ENCODE measurements at regions not wholly inside any gene's neighbourhood (a gene's known extent, or its start where the extent isn't known, plus 50 kb on each side); places are given as distances from the start of the nearest gene placed in this dataset.

GRCh38 chr2:241990466-241990865 is 120.9 kb downstream of the RTP5 start:
- Histone ChIP-seq H3K4me1 (ENCODE audit: control insufficient read depth, insufficient read depth, low read length) (no peaks in the 10 kb centered on the region), H3K9me3 (ENCODE audit: control insufficient read depth, insufficient read depth, low read length) (peaks cover 3% of the 10 kb centered on the region), H3K9ac (ENCODE audit: low read depth, low read length) (no peak overlapping the region), H3K4me3 (ENCODE audit: low read depth, low read length) (no peak overlapping the region), H3K36me3 (ENCODE audit: control insufficient read depth, insufficient read depth, low read length) (no peaks in the 10 kb centered on the region), H3K27me3 (ENCODE audit: control insufficient read depth, insufficient read depth, low read length) (no peaks in the 10 kb centered on the region)

- no peak overlapping the region for H3K4me3 ChIP-seq (ENCODE audit: low read depth, low read length)
Measured at GRCh38 chr2:241991299-241991698, 121.8 kb downstream of the RTP5 start.

GRCh38 chr2:241992753-241993152 is 123.2 kb downstream of the RTP5 start:
- Histone ChIP-seq H3K9me3 (ENCODE audit: control insufficient read depth, insufficient read depth, low read length) (no peaks in the 10 kb centered on the region), H3K36me3 (ENCODE audit: control insufficient read depth, insufficient read depth, low read length) (no peaks in the 10 kb centered on the region), H3K9ac (ENCODE audit: low read depth, low read length) (no peak overlapping the region), H3K27me3 (ENCODE audit: control insufficient read depth, insufficient read depth, low read length) (no peaks in the 10 kb centered on the region), H3K4me1 (ENCODE audit: control insufficient read depth, insufficient read depth, low read length) (no peaks in the 10 kb centered on the region), H3K4me3 (ENCODE audit: low read depth, low read length) (no peak overlapping the region)

More at GRCh38 chr2:241991299-241991698, 121.8 kb downstream of the RTP5 start:
- H3K27me3 ChIP-seq (ENCODE audit: control insufficient read depth, insufficient read depth, low read length) = no peaks in the 10 kb centered on the region
- no peaks in the 10 kb centered on the region for H3K4me1 ChIP-seq (ENCODE audit: control insufficient read depth, insufficient read depth, low read length)
- no peaks in the 10 kb centered on the region for H3K36me3 ChIP-seq (ENCODE audit: control insufficient read depth, insufficient read depth, low read length)
- H3K9ac ChIP-seq (ENCODE audit: low read depth, low read length) = no peak overlapping the region
- H3K9me3 ChIP-seq (ENCODE audit: control insufficient read depth, insufficient read depth, low read length) = peaks cover 3% of the 10 kb centered on the region

GRCh38 chr2:241993386-241994005 is 124.0 kb downstream of the RTP5 start:
- Histone ChIP-seq H3K36me3 (ENCODE audit: control insufficient read depth, insufficient read depth, low read length) (no peaks in the 10 kb centered on the region), H3K4me3 (ENCODE audit: low read depth, low read length) (no peak overlapping the region), H3K9ac (ENCODE audit: low read depth, low read length) (no peak overlapping the region), H3K9me3 (ENCODE audit: control insufficient read depth, insufficient read depth, low read length) (no peaks in the 10 kb centered on the region), H3K4me1 (ENCODE audit: control insufficient read depth, insufficient read depth, low read length) (no peaks in the 10 kb centered on the region), H3K27me3 (ENCODE audit: control insufficient read depth, insufficient read depth, low read length) (no peaks in the 10 kb centered on the region)

- Histone ChIP-seq H3K4me3 (ENCODE audit: low read depth, low read length) (no peak overlapping the region), H3K4me1 (ENCODE audit: control insufficient read depth, insufficient read depth, low read length) (no peaks in the 10 kb centered on the region), H3K9me3 (ENCODE audit: control insufficient read depth, insufficient read depth, low read length) (no peaks in the 10 kb centered on the region), H3K36me3 (ENCODE audit: control insufficient read depth, insufficient read depth, low read length) (no peaks in the 10 kb centered on the region), H3K27me3 (ENCODE audit: control insufficient read depth, insufficient read depth, low read length) (no peaks in the 10 kb centered on the region), H3K9ac (ENCODE audit: low read depth, low read length) (no peak overlapping the region)
Measured at GRCh38 chr2:241994086-241994485, 124.6 kb downstream of the RTP5 start.

- Histone ChIP-seq H3K36me3 (ENCODE audit: control insufficient read depth, insufficient read depth, low read length) (no peaks in the 10 kb centered on the region), H3K9ac (ENCODE audit: low read depth, low read length) (no peak overlapping the region), H3K9me3 (ENCODE audit: control insufficient read depth, insufficient read depth, low read length) (no peaks in the 10 kb centered on the region), H3K4me1 (ENCODE audit: control insufficient read depth, insufficient read depth, low read length) (no peaks in the 10 kb centered on the region), H3K4me3 (ENCODE audit: low read depth, low read length) (no peak overlapping the region), H3K27me3 (ENCODE audit: control insufficient read depth, insufficient read depth, low read length) (no peaks in the 10 kb centered on the region)
Measured at GRCh38 chr2:241994556-241995213, 125.2 kb downstream of the RTP5 start.

- H3K9me3 ChIP-seq (ENCODE audit: control insufficient read depth, insufficient read depth, low read length) = no peaks in the 10 kb centered on the region
Measured at GRCh38 chr2:241996100-241996499, 126.6 kb downstream of the RTP5 start.

GRCh38 chr2:241997017-241997416 is 127.5 kb downstream of the RTP5 start:
- Histone ChIP-seq H3K9me3 (ENCODE audit: control insufficient read depth, insufficient read depth, low read length) (no peaks in the 10 kb centered on the region), H3K9ac (ENCODE audit: low read depth, low read length) (no peak overlapping the region), H3K27me3 (ENCODE audit: control insufficient read depth, insufficient read depth, low read length) (no peaks in the 10 kb centered on the region), H3K4me3 (ENCODE audit: low read depth, low read length) (no peak overlapping the region), H3K4me1 (ENCODE audit: control insufficient read depth, insufficient read depth, low read length) (no peaks in the 10 kb centered on the region), H3K36me3 (ENCODE audit: control insufficient read depth, insufficient read depth, low read length) (no peaks in the 10 kb centered on the region)

More at GRCh38 chr2:241996100-241996499, 126.6 kb downstream of the RTP5 start:
- Histone ChIP-seq H3K4me1 (ENCODE audit: control insufficient read depth, insufficient read depth, low read length) (no peaks in the 10 kb centered on the region), H3K36me3 (ENCODE audit: control insufficient read depth, insufficient read depth, low read length) (no peaks in the 10 kb centered on the region), H3K27me3 (ENCODE audit: control insufficient read depth, insufficient read depth, low read length) (no peaks in the 10 kb centered on the region), H3K4me3 (ENCODE audit: low read depth, low read length) (no peak overlapping the region), H3K9ac (ENCODE audit: low read depth, low read length) (no peak overlapping the region)

- no peak overlapping the region for H3K4me3 ChIP-seq (ENCODE audit: low read depth, low read length)
Measured at GRCh38 chr2:241999184-241999583, 129.7 kb downstream of the RTP5 start.

GRCh38 chr2:242001853-242002252 is 132.3 kb downstream of the RTP5 start:
- no peaks in the 10 kb centered on the region for H3K36me3 ChIP-seq (ENCODE audit: control insufficient read depth, insufficient read depth, low read length)
- no peaks in the 10 kb centered on the region for H3K27me3 ChIP-seq (ENCODE audit: control insufficient read depth, insufficient read depth, low read length)
- H3K9ac ChIP-seq (ENCODE audit: low read depth, low read length) = no peak overlapping the region

More at GRCh38 chr2:241999184-241999583, 129.7 kb downstream of the RTP5 start:
- no peaks in the 10 kb centered on the region for H3K36me3 ChIP-seq (ENCODE audit: control insufficient read depth, insufficient read depth, low read length)
- no peaks in the 10 kb centered on the region for H3K27me3 ChIP-seq (ENCODE audit: control insufficient read depth, insufficient read depth, low read length)
- no peaks in the 10 kb centered on the region for H3K9me3 ChIP-seq (ENCODE audit: control insufficient read depth, insufficient read depth, low read length)
- H3K9ac ChIP-seq (ENCODE audit: low read depth, low read length) = no peak overlapping the region
- no peaks in the 10 kb centered on the region for H3K4me1 ChIP-seq (ENCODE audit: control insufficient read depth, insufficient read depth, low read length)

GRCh38 chr2:242002944-242003343 is 133.4 kb downstream of the RTP5 start:
- Histone ChIP-seq H3K4me3 (ENCODE audit: low read depth, low read length) (no peak overlapping the region), H3K9ac (ENCODE audit: low read depth, low read length) (no peak overlapping the region), H3K4me1 (ENCODE audit: control insufficient read depth, insufficient read depth, low read length) (no peaks in the 10 kb centered on the region), H3K27me3 (ENCODE audit: control insufficient read depth, insufficient read depth, low read length) (no peaks in the 10 kb centered on the region), H3K36me3 (ENCODE audit: control insufficient read depth, insufficient read depth, low read length) (no peaks in the 10 kb centered on the region), H3K9me3 (ENCODE audit: control insufficient read depth, insufficient read depth, low read length) (no peaks in the 10 kb centered on the region)

More at GRCh38 chr2:242001853-242002252, 132.3 kb downstream of the RTP5 start:
- H3K9me3 ChIP-seq (ENCODE audit: control insufficient read depth, insufficient read depth, low read length) = no peaks in the 10 kb centered on the region
- no peak overlapping the region for H3K4me3 ChIP-seq (ENCODE audit: low read depth, low read length)
- H3K4me1 ChIP-seq (ENCODE audit: control insufficient read depth, insufficient read depth, low read length) = no peaks in the 10 kb centered on the region

GRCh38 chr2:242004223-242004901 is 134.8 kb downstream of the RTP5 start:
- Histone ChIP-seq H3K4me3 (ENCODE audit: low read depth, low read length) (no peak overlapping the region), H3K36me3 (ENCODE audit: control insufficient read depth, insufficient read depth, low read length) (no peaks in the 10 kb centered on the region), H3K27me3 (ENCODE audit: control insufficient read depth, insufficient read depth, low read length) (no peaks in the 10 kb centered on the region), H3K9me3 (ENCODE audit: control insufficient read depth, insufficient read depth, low read length) (peaks cover 3% of the 10 kb centered on the region), H3K9ac (ENCODE audit: low read depth, low read length) (no peak overlapping the region), H3K4me1 (ENCODE audit: control insufficient read depth, insufficient read depth, low read length) (no peaks in the 10 kb centered on the region)
